WTC11 (cell line): ENCODE measurements at regions not wholly inside any gene's neighbourhood (a gene's known extent, or its start where the extent isn't known, plus 50 kb on each side); places are given as distances from the start of the nearest gene placed in this dataset.

ENCODE experiments used
- ATAC-seq: fragments of 200-7000 bp; cut with Tn5 transposase; 2 replicates; pipeline ENCODE4 v1.10.0; 2021; ENCODE audit warnings: mild to moderate bottlenecking, moderate library complexity
- CTCF ChIA-PET: fragments of 300-600 bp; sonication (Branson Sonifier 250); formaldehyde crosslinking; loops from one replicate; lab custom pipeline; 2021; ENCODE audit warnings: antibody characterized with exemption; lab: Charles Lee
- POLR2A ChIA-PET: fragments of 350-600 bp; sonication (Branson Sonifier 250); formaldehyde crosslinking; loops from one replicate; lab custom pipeline; 2021; ENCODE audit warnings: antibody characterized with exemption; lab: Charles Lee
- DNase-seq: peaks from one replicate; pipeline ENCODE4 v3.0.0; 2021; ENCODE audit warnings: low spot score
- H3K27ac Mint-ChIP-seq: 2 replicates; pipeline ENCODE4 v1.8.0; 2021; ENCODE audit warnings: mixed read lengths
- H3K27me3 Mint-ChIP-seq: 2 replicates; pipeline ENCODE4 v1.8.0; 2021; ENCODE audit warnings: low read depth, mild to moderate bottlenecking, moderate library complexity, mixed read lengths
- H3K36me3 Mint-ChIP-seq: 2 replicates; pipeline ENCODE4 v1.8.0; 2021; ENCODE audit warnings: mixed read lengths
- H3K4me1 Mint-ChIP-seq: 2 replicates; pipeline ENCODE4 v1.8.0; 2022; ENCODE audit warnings: mixed read lengths
- H3K4me3 Mint-ChIP-seq: 2 replicates; pipeline ENCODE4 v1.8.0; 2021; ENCODE audit warnings: mild to moderate bottlenecking, moderate library complexity, mixed read lengths
- H3K9me3 Mint-ChIP-seq: 2 replicates; pipeline ENCODE4 v1.8.0; 2021; ENCODE audit warnings: mixed read lengths
- CREB1 ChIP-seq: sonication (generic); formaldehyde crosslinking; IDR thresholded peaks from 2 replicates; pipeline ENCODE4 v1.8.0; 2023; ENCODE audit warnings: mild to moderate bottlenecking, missing genetic modification reagents
- E2F1 ChIP-seq: sonication (generic); formaldehyde crosslinking; IDR thresholded peaks from 2 replicates; pipeline ENCODE4 v1.8.0; 2022; ENCODE audit warnings: mild to moderate bottlenecking, missing genetic modification reagents
- ESRRA ChIP-seq: sonication (generic); formaldehyde crosslinking; IDR thresholded peaks from 2 replicates; pipeline ENCODE4 v1.8.1; 2022; ENCODE audit warnings: mild to moderate bottlenecking, missing genetic modification reagents, borderline replicate concordance
- FOXP1 ChIP-seq: sonication (generic); formaldehyde crosslinking; IDR thresholded peaks from 2 replicates; pipeline ENCODE4 v1.8.0; 2022; ENCODE audit warnings: missing genetic modification reagents, mild to moderate bottlenecking, moderate library complexity, borderline replicate concordance
- GABPB1 ChIP-seq: sonication (generic); formaldehyde crosslinking; IDR thresholded peaks from 2 replicates; pipeline ENCODE4 v1.8.1; 2023; ENCODE audit warnings: mild to moderate bottlenecking, missing genetic modification reagents
- KAT7 ChIP-seq: sonication (generic); formaldehyde crosslinking; IDR thresholded peaks from 2 replicates; pipeline ENCODE4 v1.8.1; 2023; ENCODE audit warnings: missing genetic modification reagents, mild to moderate bottlenecking, borderline replicate concordance
- NFE2L1 ChIP-seq: sonication (generic); formaldehyde crosslinking; IDR thresholded peaks from 2 replicates; pipeline ENCODE4 v1.8.1; 2023; ENCODE audit warnings: missing genetic modification reagents
- NR3C1 ChIP-seq: sonication (generic); formaldehyde crosslinking; conservative IDR thresholded peaks from 2 replicates; pipeline ENCODE4 v1.8.1; 2023; ENCODE audit warnings: low read depth, mild to moderate bottlenecking, missing genetic modification reagents
- SMAD4 ChIP-seq: sonication (generic); formaldehyde crosslinking; IDR thresholded peaks from 2 replicates; pipeline ENCODE4 v1.8.0; 2022; ENCODE audit warnings: mild to moderate bottlenecking, missing genetic modification reagents
- TEAD4 ChIP-seq: sonication (generic); formaldehyde crosslinking; IDR thresholded peaks from 2 replicates; pipeline ENCODE4 v1.8.0; 2022; ENCODE audit warnings: mild to moderate bottlenecking, missing genetic modification reagents
- TP53 ChIP-seq: sonication (generic); formaldehyde crosslinking; IDR thresholded peaks from 2 replicates; pipeline ENCODE4 v1.8.1; 2023; ENCODE audit warnings: mild to moderate bottlenecking, missing genetic modification reagents
- ZBTB21 ChIP-seq: sonication (generic); formaldehyde crosslinking; IDR thresholded peaks from 2 replicates; pipeline ENCODE4 v1.8.1; 2023; ENCODE audit warnings: mild to moderate bottlenecking, missing genetic modification reagents, borderline replicate concordance
- ZNF281 ChIP-seq: sonication (generic); formaldehyde crosslinking; IDR thresholded peaks from 2 replicates; pipeline ENCODE4 v1.8.0; 2023; ENCODE audit warnings: mild to moderate bottlenecking, missing genetic modification reagents
- ZNF416 ChIP-seq: fragments of 250-450 bp; sonication (Bioruptor Pico); IDR thresholded peaks from 2 replicates; pipeline ENCODE4 v1.9.0; 2021; ENCODE audit warnings: mild to moderate bottlenecking, inconsistent platforms
- ZSCAN18 ChIP-seq: fragments of 250-450 bp; sonication (Bioruptor Pico); IDR thresholded peaks from 2 replicates; pipeline ENCODE4 v2.1.2; 2022; ENCODE audit warnings: mild to moderate bottlenecking, moderate library complexity
- TF ChIP-seq, protein P1 (sequence below): fragments of 250-450 bp; sonication (Bioruptor Pico); IDR thresholded peaks from 2 replicates; pipeline ENCODE4 v1.9.0; 2021; ENCODE audit warnings: mild to moderate bottlenecking, borderline replicate concordance
- TF ChIP-seq, protein P2 (sequence below): sonication (generic); formaldehyde crosslinking; IDR thresholded peaks from 2 replicates; pipeline ENCODE4 v1.8.1; 2022; ENCODE audit warnings: low read depth, mild to moderate bottlenecking, moderate library complexity, missing genetic modification reagents, borderline replicate concordance

- CTCF ChIA-PET, result no interaction called here
- Mint-ChIP-seq H3K36me3 (no peaks in the 10 kb centered on the region), H3K4me1 (no peaks in the 10 kb centered on the region), H3K27me3 (no peaks in the 10 kb centered on the region), H3K9me3 (no peaks in the 10 kb centered on the region), H3K4me3 (no peak overlapping the region), H3K27ac (no peak overlapping the region)
- TF ChIP-seq NR3C1 (no peak), ESRRA (CRISPR knock-in tag) (no peak), ZSCAN18 (no peak), KAT7 (no peak), NFE2L1 (CRISPR knock-in tag) (no peak), ZNF416 (CRISPR knock-in tag) (no peak), E2F1 (no peak), ZNF281 (CRISPR knock-in tag) (no peak), SMAD4 (CRISPR knock-in tag) (no peak)
- TF ChIP-seq, protein P1, sequence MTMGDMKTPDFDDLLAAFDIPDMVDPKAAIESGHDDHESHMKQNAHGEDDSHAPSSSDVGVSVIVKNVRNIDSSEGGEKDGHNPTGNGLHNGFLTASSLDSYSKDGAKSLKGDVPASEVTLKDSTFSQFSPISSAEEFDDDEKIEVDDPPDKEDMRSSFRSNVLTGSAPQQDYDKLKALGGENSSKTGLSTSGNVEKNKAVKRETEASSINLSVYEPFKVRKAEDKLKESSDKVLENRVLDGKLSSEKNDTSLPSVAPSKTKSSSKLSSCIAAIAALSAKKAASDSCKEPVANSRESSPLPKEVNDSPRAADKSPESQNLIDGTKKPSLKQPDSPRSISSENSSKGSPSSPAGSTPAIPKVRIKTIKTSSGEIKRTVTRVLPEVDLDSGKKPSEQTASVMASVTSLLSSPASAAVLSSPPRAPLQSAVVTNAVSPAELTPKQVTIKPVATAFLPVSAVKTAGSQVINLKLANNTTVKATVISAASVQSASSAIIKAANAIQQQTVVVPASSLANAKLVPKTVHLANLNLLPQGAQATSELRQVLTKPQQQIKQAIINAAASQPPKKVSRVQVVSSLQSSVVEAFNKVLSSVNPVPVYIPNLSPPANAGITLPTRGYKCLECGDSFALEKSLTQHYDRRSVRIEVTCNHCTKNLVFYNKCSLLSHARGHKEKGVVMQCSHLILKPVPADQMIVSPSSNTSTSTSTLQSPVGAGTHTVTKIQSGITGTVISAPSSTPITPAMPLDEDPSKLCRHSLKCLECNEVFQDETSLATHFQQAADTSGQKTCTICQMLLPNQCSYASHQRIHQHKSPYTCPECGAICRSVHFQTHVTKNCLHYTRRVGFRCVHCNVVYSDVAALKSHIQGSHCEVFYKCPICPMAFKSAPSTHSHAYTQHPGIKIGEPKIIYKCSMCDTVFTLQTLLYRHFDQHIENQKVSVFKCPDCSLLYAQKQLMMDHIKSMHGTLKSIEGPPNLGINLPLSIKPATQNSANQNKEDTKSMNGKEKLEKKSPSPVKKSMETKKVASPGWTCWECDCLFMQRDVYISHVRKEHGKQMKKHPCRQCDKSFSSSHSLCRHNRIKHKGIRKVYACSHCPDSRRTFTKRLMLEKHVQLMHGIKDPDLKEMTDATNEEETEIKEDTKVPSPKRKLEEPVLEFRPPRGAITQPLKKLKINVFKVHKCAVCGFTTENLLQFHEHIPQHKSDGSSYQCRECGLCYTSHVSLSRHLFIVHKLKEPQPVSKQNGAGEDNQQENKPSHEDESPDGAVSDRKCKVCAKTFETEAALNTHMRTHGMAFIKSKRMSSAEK (CRISPR knock-in tag), result no peak
- ATAC-seq (no peak), DNase-seq (no peak)
- POLR2A ChIA-PET, result no interaction called here
Measured at GRCh38 chr18:30088238-30089015, 954.1 kb downstream of the DSC3 start.

GRCh38 chr18:30086351-30086750 is 956.2 kb downstream of the DSC3 start:
- no peak for DNase-seq
- TF ChIP-seq TP53 (CRISPR knock-in tag), result no peak
- TF ChIP-seq ZBTB21 (CRISPR knock-in tag), result no peak
- TF ChIP-seq TEAD4, result no peak
- no peak for TF ChIP-seq GABPB1
- TF ChIP-seq ZNF416 (CRISPR knock-in tag), result no peak
- TF ChIP-seq, protein P2, sequence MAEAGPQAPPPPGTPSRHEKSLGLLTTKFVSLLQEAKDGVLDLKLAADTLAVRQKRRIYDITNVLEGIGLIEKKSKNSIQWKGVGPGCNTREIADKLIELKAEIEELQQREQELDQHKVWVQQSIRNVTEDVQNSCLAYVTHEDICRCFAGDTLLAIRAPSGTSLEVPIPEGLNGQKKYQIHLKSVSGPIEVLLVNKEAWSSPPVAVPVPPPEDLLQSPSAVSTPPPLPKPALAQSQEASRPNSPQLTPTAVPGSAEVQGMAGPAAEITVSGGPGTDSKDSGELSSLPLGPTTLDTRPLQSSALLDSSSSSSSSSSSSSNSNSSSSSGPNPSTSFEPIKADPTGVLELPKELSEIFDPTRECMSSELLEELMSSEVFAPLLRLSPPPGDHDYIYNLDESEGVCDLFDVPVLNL (CRISPR knock-in tag), result no peak
- no peak for TF ChIP-seq FOXP1 (CRISPR knock-in tag)
- TF ChIP-seq CREB1 (CRISPR knock-in tag), result no peak
- H3K4me3 Mint-ChIP-seq, result no peak overlapping the region
- no peak for ATAC-seq
- peaks cover 5% of the 10 kb centered on the region for H3K9me3 Mint-ChIP-seq
- H3K4me1 Mint-ChIP-seq, result no peaks in the 10 kb centered on the region
- ChIA-PET POLR2A (no interaction called here), CTCF (no interaction called here)
- no peak overlapping the region for H3K27ac Mint-ChIP-seq
- no peaks in the 10 kb centered on the region for H3K27me3 Mint-ChIP-seq
- H3K36me3 Mint-ChIP-seq, result no peaks in the 10 kb centered on the region
